ENCODE measurements at regions not wholly inside any gene's neighbourhood (a gene's known extent, or its start where the extent isn't known, plus 50 kb on each side); places are given as distances from the start of the nearest gene placed in this dataset.

DNA sequence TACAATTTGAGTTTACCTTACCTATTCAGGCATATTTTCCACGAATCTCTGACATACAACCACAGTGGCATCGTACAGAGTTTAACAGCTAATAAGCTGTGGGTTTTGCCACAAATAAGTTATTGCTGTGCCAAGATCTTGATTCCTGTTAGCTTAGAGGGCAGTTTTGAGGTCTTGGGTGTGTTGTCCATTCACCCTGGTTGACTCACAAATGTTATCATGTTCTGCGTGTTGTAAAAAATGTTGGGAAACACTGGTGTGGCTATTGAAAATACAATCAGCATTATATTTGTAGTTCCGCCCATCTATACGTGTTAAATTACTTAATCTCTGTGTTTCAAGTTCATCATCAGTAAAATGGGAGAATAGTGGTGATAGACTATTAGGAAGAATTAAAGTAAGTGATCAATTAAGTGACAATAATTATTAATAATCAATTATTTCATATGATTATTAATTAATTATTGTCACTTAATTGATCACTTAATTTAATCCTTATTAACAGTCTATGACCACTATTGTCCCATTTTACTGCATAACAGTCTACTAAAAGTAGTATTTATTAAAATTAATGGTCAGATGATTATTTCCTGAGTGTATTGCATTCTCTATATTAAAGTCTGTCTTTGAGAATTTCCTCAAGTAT, 96.3 kb downstream of the TMA16 start:
- Histone ChIP-seq H3K4ac (ENCODE audit: low read depth, low read length) (no peak overlapping the region), H2BK5ac (ENCODE audit: insufficient read length, low read length) (no peak overlapping the region), H2BK12ac (ENCODE audit: insufficient read length, low read depth, low read length) (no peak overlapping the region), H3K4me2 (ENCODE audit: insufficient read depth, insufficient read length, low read length) (no peak overlapping the region), H4K20me1 (ENCODE audit: control insufficient read depth, insufficient read depth, insufficient read length) (no peaks in the 10 kb centered on the region), H3K18ac (ENCODE audit: insufficient read length, low read depth, low read length) (no peak overlapping the region), H2BK15ac (ENCODE audit: low read depth, low read length) (no peak overlapping the region), H2AFZ (ENCODE audit: low read length) (no peak overlapping the region), H4K8ac (replicated peaks; ENCODE audit: insufficient read length, low read depth, low read length) (no peak overlapping the region), H3K27me3 (ENCODE audit: insufficient read depth, low read length) (no peaks in the 10 kb centered on the region), H3T11ph (ENCODE audit: low read length) (no peak overlapping the region), H4K91ac (ENCODE audit: insufficient read length, low read depth, low read length) (no peak overlapping the region), H3K27ac (ENCODE audit: insufficient read length, low read depth, low read length) (no peak overlapping the region), H3K23me2 (ENCODE audit: insufficient read length, low read depth, low read length, poor library complexity, severe bottlenecking) (no peaks in the 10 kb centered on the region), H3K4me1 (ENCODE audit: insufficient read depth, low read length) (no peaks in the 10 kb centered on the region), H3K23ac (ENCODE audit: insufficient read length, low read depth, low read length) (no peak overlapping the region), H2BK20ac (ENCODE audit: low read depth, low read length, poor library complexity, severe bottlenecking) (no peak overlapping the region), H4K5ac (ENCODE audit: insufficient read length, low read depth, low read length) (no peak overlapping the region), H3K14ac (ENCODE audit: insufficient read depth, low read length) (no peak overlapping the region), H3K56ac (ENCODE audit: insufficient read length, low read depth, low read length) (no peak overlapping the region), H2BK120ac (ENCODE audit: low read depth, low read length, poor library complexity, severe bottlenecking) (no peak overlapping the region), H3K79me1 (ENCODE audit: insufficient read depth, low read depth, low read length, poor library complexity, severe bottlenecking) (no peaks in the 10 kb centered on the region), H3K9me3 (ENCODE audit: control insufficient read depth, low read depth, low read length) (no peaks in the 10 kb centered on the region), H3K79me2 (ENCODE audit: insufficient read depth, low read length) (no peaks in the 10 kb centered on the region), H3K9ac (ENCODE audit: extremely low read depth, insufficient read length, low read length) (no peak overlapping the region), H2AK5ac (ENCODE audit: insufficient read length, low read length) (no peak overlapping the region)
- no peaks in the 10 kb centered on the region for H3K4me1 Mint-ChIP-seq
- H3K27ac Mint-ChIP-seq: no peak overlapping the region
- no peaks in the 10 kb centered on the region for H3K27me3 Mint-ChIP-seq (ENCODE audit: low read depth)
- H3K9me3 Mint-ChIP-seq: peaks cover 2 to 8% of the 10 kb centered on the region in 2 experiments; a peak in 3 of 5 replicates
- no CpG with 5 or more reads among the region's 5 CpGs for WGBS (ENCODE audit: extremely low coverage, insufficient read length, low lambda C conversion rate)
- TF ChIP-seq, protein P1, sequence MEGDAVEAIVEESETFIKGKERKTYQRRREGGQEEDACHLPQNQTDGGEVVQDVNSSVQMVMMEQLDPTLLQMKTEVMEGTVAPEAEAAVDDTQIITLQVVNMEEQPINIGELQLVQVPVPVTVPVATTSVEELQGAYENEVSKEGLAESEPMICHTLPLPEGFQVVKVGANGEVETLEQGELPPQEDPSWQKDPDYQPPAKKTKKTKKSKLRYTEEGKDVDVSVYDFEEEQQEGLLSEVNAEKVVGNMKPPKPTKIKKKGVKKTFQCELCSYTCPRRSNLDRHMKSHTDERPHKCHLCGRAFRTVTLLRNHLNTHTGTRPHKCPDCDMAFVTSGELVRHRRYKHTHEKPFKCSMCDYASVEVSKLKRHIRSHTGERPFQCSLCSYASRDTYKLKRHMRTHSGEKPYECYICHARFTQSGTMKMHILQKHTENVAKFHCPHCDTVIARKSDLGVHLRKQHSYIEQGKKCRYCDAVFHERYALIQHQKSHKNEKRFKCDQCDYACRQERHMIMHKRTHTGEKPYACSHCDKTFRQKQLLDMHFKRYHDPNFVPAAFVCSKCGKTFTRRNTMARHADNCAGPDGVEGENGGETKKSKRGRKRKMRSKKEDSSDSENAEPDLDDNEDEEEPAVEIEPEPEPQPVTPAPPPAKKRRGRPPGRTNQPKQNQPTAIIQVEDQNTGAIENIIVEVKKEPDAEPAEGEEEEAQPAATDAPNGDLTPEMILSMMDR (conservative IDR thresholded peaks at IDR 0.05): no peak
- H3K4me3 Mint-ChIP-seq: no peak overlapping the region
- peaks cover 0 to 4% (median 0%) of the 10 kb centered on the region in 3 experiments; a peak in 1 of 7 replicates for H3K36me3 Mint-ChIP-seq (ENCODE audit: insufficient read depth in 1 of 3, low read depth in 3 of 3)
- no peak for DNase-seq
